ENCODE measurements at regions not wholly inside any gene's neighbourhood (a gene's known extent, or its start where the extent isn't known, plus 50 kb on each side); places are given as distances from the start of the nearest gene placed in this dataset.

- TF ChIP-seq CTCF (IDR thresholded peaks at IDR 0.05; ENCODE audit: low read depth, low read length, missing input control) = no peak
- no peak for TF ChIP-seq RAD21 (IDR thresholded peaks at IDR 0.05)
These were observed 873.4 kb downstream of the KCNMA1 start for GRCh38 chr10:76764177-76764576.
